Heart left ventricle (tissue), 13 donors: ENCODE measurements at regions not wholly inside any gene's neighbourhood (a gene's known extent, or its start where the extent isn't known, plus 50 kb on each side); places are given as distances from the start of the nearest gene placed in this dataset.

Experiments
- POLR2A ChIP-seq, 2 donors: fragments of 450-650 bp; IDR thresholded peaks; one replicate each; pipeline ENCODE4 v1.6.1; 2017; ENCODE audit warnings: antibody characterized with exemption in 2 of 2, mild to moderate bottlenecking in 2 of 2, moderate library complexity in 2 of 2
- TF ChIP-seq, protein P1 (sequence below), 12 donors: fragments of 200-600 bp; sonication (generic) in 4 of 12; IDR thresholded peaks; one replicate each; pipeline versions ENCODE4 v1.5.0 to v1.8.0; 2018 to 2022; ENCODE audit warnings: antibody characterized with exemption in 12 of 12, mild to moderate bottlenecking in 5 of 12
- donor health status: ischemic (EF 13 %, LVEDD 7.1; RV severe dilation, severe dysfunction).
- donor health status: DM: no; HTN: yes; CAD: no.
- donor health status: DM: no; HTN: no; CAD: no.
- donor health status: ischemic (EF 25% LVEDD 6.9; RV normal size, moderate dysfunction).
- donor health status: ischemic (EF 25% LVEDD 5.7; RV mildly dilated, moderate dysfunction).
- donor health status: ischemic (EF 35%, LVEDD 5.7; RV mildly dilated, moderate dysfunction).
- donor health status: nonischemic (EF 11% LVEDD 7.7; RV severe dilation, severe dysfunction).
- donor health status: DM: yes; HTN: yes; CAD: no.
- donor health status: PGD.
- donor health status: ischemic (EF 29% LVEDD 5.4; RV normal size, mild dysfunction).
- donor health status: nonischemic (EF 23%, LVEDD 6.1; RV moderate dilation, normal function).

DNA sequence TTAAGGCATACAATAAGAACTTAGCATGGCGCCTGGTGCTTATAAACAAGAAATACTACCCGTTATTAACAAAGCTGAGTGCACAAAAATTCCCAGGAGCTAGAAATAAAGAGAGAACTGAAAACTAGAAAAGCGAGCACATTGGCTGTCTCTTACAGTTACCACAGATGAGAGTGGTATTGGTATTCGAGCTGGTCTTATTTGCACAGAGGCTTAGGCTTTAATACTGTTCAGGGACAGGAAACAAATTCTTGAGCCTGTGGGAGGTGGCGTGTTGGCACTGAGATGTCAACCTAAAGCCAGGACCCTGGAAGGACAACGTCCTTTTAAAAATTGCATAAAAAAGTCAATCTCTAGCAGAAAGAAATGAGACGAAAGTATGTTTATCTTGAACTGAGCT is 67.3 kb upstream of the IGFBP2 start:
- TF ChIP-seq POLR2A (IDR thresholded peaks at IDR 0.05), result no peak
- TF ChIP-seq, protein P1, sequence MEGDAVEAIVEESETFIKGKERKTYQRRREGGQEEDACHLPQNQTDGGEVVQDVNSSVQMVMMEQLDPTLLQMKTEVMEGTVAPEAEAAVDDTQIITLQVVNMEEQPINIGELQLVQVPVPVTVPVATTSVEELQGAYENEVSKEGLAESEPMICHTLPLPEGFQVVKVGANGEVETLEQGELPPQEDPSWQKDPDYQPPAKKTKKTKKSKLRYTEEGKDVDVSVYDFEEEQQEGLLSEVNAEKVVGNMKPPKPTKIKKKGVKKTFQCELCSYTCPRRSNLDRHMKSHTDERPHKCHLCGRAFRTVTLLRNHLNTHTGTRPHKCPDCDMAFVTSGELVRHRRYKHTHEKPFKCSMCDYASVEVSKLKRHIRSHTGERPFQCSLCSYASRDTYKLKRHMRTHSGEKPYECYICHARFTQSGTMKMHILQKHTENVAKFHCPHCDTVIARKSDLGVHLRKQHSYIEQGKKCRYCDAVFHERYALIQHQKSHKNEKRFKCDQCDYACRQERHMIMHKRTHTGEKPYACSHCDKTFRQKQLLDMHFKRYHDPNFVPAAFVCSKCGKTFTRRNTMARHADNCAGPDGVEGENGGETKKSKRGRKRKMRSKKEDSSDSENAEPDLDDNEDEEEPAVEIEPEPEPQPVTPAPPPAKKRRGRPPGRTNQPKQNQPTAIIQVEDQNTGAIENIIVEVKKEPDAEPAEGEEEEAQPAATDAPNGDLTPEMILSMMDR (IDR thresholded peaks at IDR 0.05), result no peak
